A549 (cell line): ENCODE measurements at regions not wholly inside any gene's neighbourhood (a gene's known extent, or its start where the extent isn't known, plus 50 kb on each side); places are given as distances from the start of the nearest gene placed in this dataset.

Experiments used
- ATAC-seq, 2 experiments: fragments of 200-7000 bp in 1 of 2; fragments of >200 bp in 1 of 2; cut with Nextera tagmentation in 1 of 2; cut with Tn5 transposase in 1 of 2; 3 replicates each; pipeline versions ENCODE4 v1.8.0 to v1.9.1; 2018 to 2020; ENCODE audit warnings: mild to moderate bottlenecking in 1 of 2, moderate library complexity in 1 of 2
- CTCF ChIA-PET: fragments of 300-600 bp; sonication (Branson Sonifier 250); formaldehyde crosslinking; extraction: SDS; loops from one replicate; lab custom pipeline; 2021; ENCODE audit warnings: antibody characterized with exemption, inconsistent platforms; lab: Yijun Ruan, JAX
- POLR2A ChIA-PET: fragments of 350-600 bp; formaldehyde crosslinking; extraction: SDS; loops from one replicate; lab custom pipeline; 2021; ENCODE audit warnings: antibody characterized with exemption, inconsistent platforms; lab: Yijun Ruan, JAX
- DNase-seq, 2 experiments: peaks; one replicate each; pipeline versions ENCODE4 v3.0.0 to v3.0.0-alpha.2; 2011 to 2016; ENCODE audit warnings: low read depth in 1 of 2, low spot score in 1 of 2
- FAIRE-seq: peaks from 2 replicates; lab custom pipeline; 2011; peaks lifted over from hg19 to GRCh38; lab: Jason Lieb, UNC
- H3K27ac ChIP-seq, 2 experiments: fragments of >200 bp; sonication (Bioruptor Twin); formaldehyde crosslinking; 3 replicates each; pipeline ENCODE4 v1.5.1; 2016 to 2017
- H3K4me1 ChIP-seq: fragments of >200 bp; sonication (Bioruptor Twin); formaldehyde crosslinking; 3 replicates; pipeline ENCODE4 v1.6.1; 2016
- H3K4me2 ChIP-seq: fragments of >200 bp; sonication (Bioruptor Twin); formaldehyde crosslinking; 3 replicates; pipeline ENCODE4 v1.6.1; 2016
- H3K4me3 ChIP-seq: fragments of >200 bp; sonication (Bioruptor Twin); formaldehyde crosslinking; 3 replicates; pipeline ENCODE4 v1.5.1; 2016
- H3K9me3 ChIP-seq: fragments of >200 bp; sonication (Bioruptor Twin); formaldehyde crosslinking; 3 replicates; pipeline ENCODE4 v1.6.1; 2016
- CBX2 ChIP-seq: fragments of 200-600 bp; sonication (generic); IDR thresholded peaks from 2 replicates; pipeline ENCODE4 v1.6.1; 2016; ENCODE audit warnings: low read depth, mild to moderate bottlenecking, borderline replicate concordance
- EHF ChIP-seq: fragments of 250-450 bp; sonication (Bioruptor Pico); IDR thresholded peaks from 2 replicates; pipeline ENCODE4 v1.5.0; 2020; ENCODE audit warnings: mild to moderate bottlenecking
- FOSB ChIP-seq: fragments of 250-450 bp; sonication (Bioruptor Pico); IDR thresholded peaks from 2 replicates; pipeline ENCODE4 v1.5.0; 2020; ENCODE audit warnings: mild to moderate bottlenecking, moderate library complexity
- FOSL2 ChIP-seq, 2 experiments: fragments of 450-650 bp in 1 of 2; fragments of >200 bp in 1 of 2; sonication (Bioruptor Twin) in 1 of 2; formaldehyde crosslinking; IDR thresholded peaks; 2 replicates each; pipeline versions ENCODE4 v1.5.0 to v1.6.1; 2016 to 2020; ENCODE audit warnings: mild to moderate bottlenecking in 1 of 2, moderate library complexity in 1 of 2
- GATA3 ChIP-seq: IDR thresholded peaks from 2 replicates; pipeline ENCODE4 v1.6.1; 2012; ENCODE audit warnings: borderline replicate concordance
- HEYL ChIP-seq: fragments of 250-450 bp; sonication (Bioruptor Pico); IDR thresholded peaks from 2 replicates; pipeline ENCODE4 v1.8.0; 2021; ENCODE audit warnings: mild to moderate bottlenecking, moderate library complexity
- HOXA7 ChIP-seq: fragments of 250-450 bp; sonication (Bioruptor Pico); IDR thresholded peaks from 2 replicates; pipeline ENCODE4 v1.5.0; 2020; ENCODE audit warnings: mild to moderate bottlenecking, moderate library complexity
- HOXB13 ChIP-seq: fragments of 250-450 bp; sonication (Bioruptor Pico); IDR thresholded peaks from 2 replicates; pipeline ENCODE4 v1.5.0; 2020; ENCODE audit warnings: low read depth, mild to moderate bottlenecking, moderate library complexity
- HOXB5 ChIP-seq: fragments of 250-450 bp; sonication (Bioruptor Pico); IDR thresholded peaks from 2 replicates; pipeline ENCODE4 v1.5.0; 2020; ENCODE audit warnings: mild to moderate bottlenecking, moderate library complexity
- JUN ChIP-seq, 2 experiments: fragments of >200 bp; sonication (Bioruptor Twin); formaldehyde crosslinking; IDR thresholded peaks; 2 replicates in 1 of 2; 3 replicates in 1 of 2; pipeline ENCODE4 v1.6.1; 2016 to 2017
- JUNB ChIP-seq: fragments of >200 bp; sonication (Bioruptor Twin); formaldehyde crosslinking; IDR thresholded peaks from 2 replicates; pipeline ENCODE4 v1.6.1; 2016
- MAFK ChIP-seq: fragments of 450-650 bp; IDR thresholded peaks from 2 replicates; pipeline ENCODE4 v1.6.1; 2014; ENCODE audit not compliant: partially characterized antibody
- NFE2L2 ChIP-seq: fragments of 150-350 bp; conservative IDR thresholded peaks from 2 replicates; pipeline ENCODE4 v1.6.1; 2014; ENCODE audit warnings: low read length
- PHF8 ChIP-seq: fragments of 200-600 bp; sonication (generic); IDR thresholded peaks from 2 replicates; pipeline ENCODE4 v1.6.1; 2016; ENCODE audit warnings: low read depth, mild to moderate bottlenecking, antibody characterized with exemption, moderate library complexity, borderline replicate concordance
- RAD21 ChIP-seq, 2 experiments: fragments of >200 bp in 1 of 2; sonication (Bioruptor Twin) in 1 of 2; formaldehyde crosslinking in 1 of 2; IDR thresholded peaks in 1 of 2; conservative IDR thresholded peaks in 1 of 2; 2 replicates in 1 of 2; 3 replicates in 1 of 2; pipeline ENCODE4 v1.6.1; 2012 to 2018; ENCODE audit warnings: inconsistent platforms in 1 of 2
- RARB ChIP-seq: fragments of 250-450 bp; sonication (Bioruptor Pico); IDR thresholded peaks from 2 replicates; pipeline ENCODE4 v1.8.0; 2021; ENCODE audit warnings: mild to moderate bottlenecking, moderate library complexity
- RCOR1 ChIP-seq: fragments of 150-350 bp; IDR thresholded peaks from 2 replicates; pipeline ENCODE4 v1.6.1; 2014; ENCODE audit warnings: antibody characterized with exemption, low read length, low read depth
- RFX5 ChIP-seq: fragments of 450-650 bp; IDR thresholded peaks from 2 replicates; pipeline ENCODE4 v1.7.1; 2014; ENCODE audit warnings: antibody characterized with exemption, mild to moderate bottlenecking, moderate library complexity
- SREBF2 ChIP-seq: fragments of 450-650 bp; IDR thresholded peaks from 2 replicates; pipeline ENCODE4 v1.6.1; 2014; ENCODE audit warnings: mild to moderate bottlenecking, moderate library complexity
- TFCP2L1 ChIP-seq: fragments of 250-450 bp; sonication (Bioruptor Pico); IDR thresholded peaks from 2 replicates; pipeline ENCODE4 v1.5.0; 2021; ENCODE audit warnings: mild to moderate bottlenecking
- ZC3H11A ChIP-seq: fragments of 450-650 bp; IDR thresholded peaks from 2 replicates; pipeline ENCODE4 v1.6.1; 2014; ENCODE audit warnings: antibody characterized with exemption, mild to moderate bottlenecking
- ZFP36 ChIP-seq: fragments of 450-650 bp; IDR thresholded peaks from 2 replicates; pipeline ENCODE4 v1.6.1; 2014; ENCODE audit warnings: borderline replicate concordance; ENCODE audit not compliant: partially characterized antibody
- ZNF302 ChIP-seq: fragments of 250-450 bp; sonication (Bioruptor Pico); IDR thresholded peaks from 2 replicates; pipeline ENCODE4 v1.9.0; 2021; ENCODE audit warnings: inconsistent platforms, mild to moderate bottlenecking, moderate library complexity
- ZSCAN20 ChIP-seq: fragments of 250-450 bp; sonication (Bioruptor Pico); IDR thresholded peaks from 2 replicates; pipeline ENCODE4 v1.8.0; 2022; ENCODE audit warnings: mild to moderate bottlenecking, moderate library complexity
- WGBS: methylation state at CpG from one replicate; pipeline ENCODE4 v1.1.6; 2017; ENCODE audit errors: missing lambda C conversion rate; 5-methylcytosine and 5-hydroxymethylcytosine counted together
- TF ChIP-seq, protein P1 (sequence below): IDR thresholded peaks from 2 replicates; pipeline ENCODE4 v1.6.1; 2012; ENCODE audit warnings: low read depth, borderline replicate concordance
- TF ChIP-seq, protein P2 (sequence below): fragments of >200 bp; sonication (Bioruptor Twin); formaldehyde crosslinking; IDR thresholded peaks from 3 replicates; pipeline ENCODE4 v1.5.1; 2016
- TF ChIP-seq, protein P3 (sequence below): IDR thresholded peaks from 2 replicates; pipeline ENCODE4 v1.6.1; 2012

DNA sequence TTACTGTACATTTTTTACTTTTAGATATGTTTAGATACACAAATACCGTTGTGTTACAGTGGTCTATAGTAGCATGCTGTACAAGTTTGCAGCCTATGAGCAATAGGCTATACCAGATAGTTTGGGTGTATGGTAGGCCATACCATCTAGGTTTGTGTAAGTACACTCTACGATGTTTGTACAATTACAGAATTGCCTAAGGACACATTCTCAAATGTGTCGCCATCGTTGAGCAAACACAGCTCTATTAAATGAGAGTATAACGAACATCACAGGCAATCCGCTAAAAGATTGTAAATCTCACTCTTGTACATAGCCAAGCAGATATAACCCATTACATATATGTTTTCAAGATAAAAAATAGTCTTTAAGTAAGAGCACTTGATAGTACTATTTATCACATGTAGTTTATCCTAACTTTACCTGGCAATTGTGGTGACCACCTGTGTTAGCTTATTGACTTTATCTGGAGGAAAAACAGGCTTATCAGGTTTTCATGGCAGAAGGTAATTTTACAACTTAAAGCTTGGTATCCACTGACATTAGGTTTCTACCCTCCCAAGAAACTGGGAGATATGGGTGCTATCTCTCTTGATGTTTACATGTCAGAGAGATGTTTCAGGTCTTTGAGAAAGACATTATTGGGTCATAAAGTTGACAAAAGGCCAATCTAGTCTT is 898.7 kb downstream of the NSUN3 start:
- TF ChIP-seq TFCP2L1 (CRISPR knock-in tag) (no peak), ZFP36 (no peak), RFX5 (no peak), RCOR1 (no peak), RARB (CRISPR knock-in tag) (no peak), RAD21 (conservative IDR thresholded peaks at IDR 0.05 in 1 of 2, IDR thresholded peaks at IDR 0.05 in 1 of 2) (no peak), HOXB5 (CRISPR knock-in tag) (no peak), FOSL2 (IDR thresholded peaks at IDR 0.05) (no peak), FOSL2 (CRISPR knock-in tag; IDR thresholded peaks at IDR 0.05) (no peak), SREBF2 (no peak), ZNF302 (CRISPR knock-in tag) (no peak), JUN (IDR thresholded peaks at IDR 0.05) (no peak), EHF (CRISPR knock-in tag) (no peak), HEYL (CRISPR knock-in tag) (no peak), PHF8 (no peak), ZSCAN20 (CRISPR knock-in tag) (no peak), JUNB (no peak), GATA3 (no peak), CBX2 (no peak)
- TF ChIP-seq, protein P1, sequence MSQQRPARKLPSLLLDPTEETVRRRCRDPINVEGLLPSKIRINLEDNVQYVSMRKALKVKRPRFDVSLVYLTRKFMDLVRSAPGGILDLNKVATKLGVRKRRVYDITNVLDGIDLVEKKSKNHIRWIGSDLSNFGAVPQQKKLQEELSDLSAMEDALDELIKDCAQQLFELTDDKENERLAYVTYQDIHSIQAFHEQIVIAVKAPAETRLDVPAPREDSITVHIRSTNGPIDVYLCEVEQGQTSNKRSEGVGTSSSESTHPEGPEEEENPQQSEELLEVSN, result no peak
- no peak overlapping the region for H3K4me3 ChIP-seq
- 54% methylated on average over 6 of the region's 6 CpGs for WGBS
- H3K4me2 ChIP-seq, result no peak overlapping the region
- ChIA-PET POLR2A (no interaction called here), CTCF (no interaction called here)
- no peaks in the 10 kb centered on the region for H3K4me1 ChIP-seq
- DNase-seq, result no peak
- no peaks in the 10 kb centered on the region for H3K9me3 ChIP-seq
- H3K27ac ChIP-seq, result no peak overlapping the region
- no peak for ATAC-seq
- FAIRE-seq, result no peak

DNA sequence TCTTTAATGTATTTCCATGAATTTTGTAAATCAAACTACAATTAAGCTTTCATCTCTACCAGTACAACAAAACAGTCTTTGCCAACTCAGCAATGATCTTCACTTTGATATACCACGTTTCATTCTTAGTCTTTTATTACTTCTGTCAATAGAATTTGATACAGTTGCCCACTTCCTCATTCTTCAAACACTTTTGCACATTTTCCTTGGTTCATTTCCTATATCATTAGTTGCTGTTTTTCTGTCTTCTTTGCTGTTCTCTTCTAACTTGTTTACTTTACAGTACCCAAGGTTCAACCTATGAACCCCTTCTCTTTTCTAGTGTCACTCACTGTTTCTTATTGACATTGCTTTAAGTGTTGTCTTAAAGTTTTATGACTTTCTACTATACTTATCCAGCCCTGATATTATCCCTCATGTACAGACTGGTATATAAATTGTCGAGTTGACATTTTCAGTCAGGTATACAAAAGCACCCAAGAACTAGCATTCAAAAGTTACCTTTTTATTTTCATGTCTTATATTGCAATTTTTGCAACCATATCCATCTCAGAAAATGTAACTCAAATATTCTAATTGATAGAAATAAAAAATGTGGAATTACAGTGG is 903.1 kb downstream of the NSUN3 start:
- CTCF ChIA-PET, result no interaction called here

DNA sequence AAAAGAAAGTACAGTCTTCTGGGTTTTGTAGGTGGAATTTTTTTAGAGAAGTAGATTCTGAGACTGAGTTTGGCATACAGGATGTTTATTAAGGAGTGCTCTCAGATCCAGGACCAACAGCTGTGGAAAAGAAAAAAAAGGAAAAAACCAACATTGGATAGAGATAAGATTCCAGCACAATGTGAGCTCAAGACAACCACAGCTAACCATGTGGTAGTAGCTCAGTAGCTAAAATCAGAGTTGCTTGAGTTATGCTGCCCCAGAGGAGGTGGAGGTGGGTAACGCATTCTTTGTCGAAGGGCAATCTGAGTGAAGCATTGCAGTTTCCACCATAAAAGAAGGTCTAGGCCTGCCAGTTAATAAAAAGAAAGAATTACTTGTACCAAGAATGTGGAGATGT is 904.3 kb downstream of the NSUN3 start:
- no peak for DNase-seq
- FAIRE-seq, result no peak
- Histone ChIP-seq H3K4me2 (no peak overlapping the region), H3K4me3 (no peak overlapping the region), H3K27ac (no peak overlapping the region), H3K9me3 (no peaks in the 10 kb centered on the region), H3K4me1 (no peaks in the 10 kb centered on the region)
- no peak for ATAC-seq
- WGBS, result 81% methylated on average over 2 of the region's 2 CpGs
- CTCF ChIA-PET, result no interaction called here
- TF ChIP-seq, protein P2, sequence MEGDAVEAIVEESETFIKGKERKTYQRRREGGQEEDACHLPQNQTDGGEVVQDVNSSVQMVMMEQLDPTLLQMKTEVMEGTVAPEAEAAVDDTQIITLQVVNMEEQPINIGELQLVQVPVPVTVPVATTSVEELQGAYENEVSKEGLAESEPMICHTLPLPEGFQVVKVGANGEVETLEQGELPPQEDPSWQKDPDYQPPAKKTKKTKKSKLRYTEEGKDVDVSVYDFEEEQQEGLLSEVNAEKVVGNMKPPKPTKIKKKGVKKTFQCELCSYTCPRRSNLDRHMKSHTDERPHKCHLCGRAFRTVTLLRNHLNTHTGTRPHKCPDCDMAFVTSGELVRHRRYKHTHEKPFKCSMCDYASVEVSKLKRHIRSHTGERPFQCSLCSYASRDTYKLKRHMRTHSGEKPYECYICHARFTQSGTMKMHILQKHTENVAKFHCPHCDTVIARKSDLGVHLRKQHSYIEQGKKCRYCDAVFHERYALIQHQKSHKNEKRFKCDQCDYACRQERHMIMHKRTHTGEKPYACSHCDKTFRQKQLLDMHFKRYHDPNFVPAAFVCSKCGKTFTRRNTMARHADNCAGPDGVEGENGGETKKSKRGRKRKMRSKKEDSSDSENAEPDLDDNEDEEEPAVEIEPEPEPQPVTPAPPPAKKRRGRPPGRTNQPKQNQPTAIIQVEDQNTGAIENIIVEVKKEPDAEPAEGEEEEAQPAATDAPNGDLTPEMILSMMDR, result no peak
- TF ChIP-seq NFE2L2 (no peak), SREBF2 (no peak), ZC3H11A (no peak), RAD21 (conservative IDR thresholded peaks at IDR 0.05 in 1 of 2, IDR thresholded peaks at IDR 0.05 in 1 of 2) (no peak), RARB (CRISPR knock-in tag) (no peak), HOXB13 (no peak), HOXA7 (CRISPR knock-in tag) (no peak)
- TF ChIP-seq, protein P3, sequence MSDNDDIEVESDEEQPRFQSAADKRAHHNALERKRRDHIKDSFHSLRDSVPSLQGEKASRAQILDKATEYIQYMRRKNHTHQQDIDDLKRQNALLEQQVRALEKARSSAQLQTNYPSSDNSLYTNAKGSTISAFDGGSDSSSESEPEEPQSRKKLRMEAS, result no peak
- TF ChIP-seq, all 56 proteins: peak for 0
- POLR2A ChIA-PET, result no interaction called here

More for the DNA sequence above, 903.1 kb downstream of the NSUN3 start:
- Histone ChIP-seq H3K4me3 (no peak overlapping the region), H3K4me1 (no peaks in the 10 kb centered on the region), H3K4me2 (no peak overlapping the region), H3K27ac (no peak overlapping the region), H3K9me3 (no peaks in the 10 kb centered on the region)
- no peak for ATAC-seq
- FAIRE-seq, result no peak
- no peak for DNase-seq
- POLR2A ChIA-PET, result no interaction called here
- no peak for TF ChIP-seq FOSB (CRISPR knock-in tag)
- TF ChIP-seq MAFK, result peak; percentile 79
- 12% methylated on average over 2 of the region's 2 CpGs for WGBS
